H1 (cell line): ENCODE measurements at regions not wholly inside any gene's neighbourhood (a gene's known extent, or its start where the extent isn't known, plus 50 kb on each side); places are given as distances from the start of the nearest gene placed in this dataset.
A peak's percentile ranks its signal among the peaks of the same experiment; 100 is the strongest.

Experiments
- CTCF ChIA-PET: fragments of 300-600 bp; sonication (Branson Sonifier 250); formaldehyde crosslinking; loops from one replicate; lab custom pipeline; 2021; ENCODE audit not compliant: partially characterized antibody; lab: Charles Lee
- POLR2A ChIA-PET: fragments of 300-600 bp; sonication (Branson Sonifier 250); formaldehyde crosslinking; loops from one replicate; lab custom pipeline; 2021; ENCODE audit warnings: inconsistent platforms; ENCODE audit not compliant: partially characterized antibody; lab: Charles Lee
- DNase-seq, 2 experiments: peaks; one replicate each; pipeline versions ENCODE4 v3.0.0 to v3.0.0-alpha.2; 2010 to 2022; ENCODE audit warnings: low spot score in 2 of 2, low read depth in 1 of 2, mixed read lengths in 1 of 2
- FAIRE-seq: peaks from 2 replicates; lab custom pipeline; 2011; peaks lifted over from hg19 to GRCh38; lab: Jason Lieb, UNC
- H2AFZ ChIP-seq: 2 replicates; pipeline ENCODE4 v1.8.1; 2012; ENCODE audit warnings: low read length, inconsistent platforms
- H2AK5ac ChIP-seq: 2 replicates; pipeline ENCODE4 v1.6.1; 2013; ENCODE audit warnings: low read depth, low read length
- H2BK120ac ChIP-seq: replicated peaks from 2 replicates; pipeline ENCODE3; 2013; ENCODE audit warnings: low read depth, low read length, inconsistent platforms
- H2BK12ac ChIP-seq: 2 replicates; pipeline ENCODE4 v1.6.1; 2013; ENCODE audit warnings: low read depth, low read length
- H2BK15ac ChIP-seq: 2 replicates; pipeline ENCODE4 v1.6.1; 2013; ENCODE audit warnings: low read length
- H2BK20ac ChIP-seq: 2 replicates; pipeline ENCODE4 v1.6.1; 2013; ENCODE audit warnings: low read length
- H2BK5ac ChIP-seq: 2 replicates; pipeline ENCODE4 v1.6.1; 2013; ENCODE audit warnings: low read depth, low read length
- H3K14ac ChIP-seq: 2 replicates; pipeline ENCODE4 v1.6.1; 2013; ENCODE audit warnings: inconsistent platforms; ENCODE audit not compliant: insufficient read length
- H3K18ac ChIP-seq: 2 replicates; pipeline ENCODE4 v1.6.1; 2013; ENCODE audit warnings: low read length; ENCODE audit errors: extremely low read depth
- H3K23ac ChIP-seq: 2 replicates; pipeline ENCODE4 v1.6.1; 2013; ENCODE audit warnings: inconsistent platforms; ENCODE audit not compliant: insufficient read length
- H3K23me2 ChIP-seq: 2 replicates; pipeline ENCODE4 v1.6.1; 2013; ENCODE audit warnings: low read depth, low read length
- H3K27ac ChIP-seq: 2 replicates; pipeline ENCODE4 v1.6.1; 2011; ENCODE audit warnings: low read depth, low read length, inconsistent platforms
- H3K27me3 ChIP-seq, 4 experiments: replicated peaks in 1 of 4; 1 replicate in 1 of 4; 2 replicates in 3 of 4; pipeline versions ENCODE4 v1.6.1 to v1.8.1; 2011 to 2013; ENCODE audit warnings: low read length in 3 of 4, mild to moderate bottlenecking in 3 of 4, inconsistent platforms in 2 of 4, mixed read lengths in 2 of 4, moderate library complexity in 1 of 4; ENCODE audit not compliant: control insufficient read depth in 3 of 4, insufficient read depth in 3 of 4; ENCODE audit errors: extremely low read depth in 1 of 4
- H3K36me3 ChIP-seq, 4 experiments: 2 replicates each; pipeline versions ENCODE4 v1.6.1 to v1.8.1; 2011 to 2013; ENCODE audit warnings: mild to moderate bottlenecking in 4 of 4, low read length in 3 of 4, moderate library complexity in 2 of 4, control low read depth in 1 of 4, inconsistent platforms in 1 of 4; ENCODE audit not compliant: insufficient read depth in 4 of 4, control insufficient read depth in 2 of 4
- H3K4ac ChIP-seq: replicated peaks from 2 replicates; pipeline ENCODE3; 2013; ENCODE audit warnings: low read length, low read depth, mixed read lengths, inconsistent platforms; ENCODE audit not compliant: insufficient read length
- H3K4me1 ChIP-seq, 4 experiments: replicated peaks in 1 of 4; 1 replicate in 1 of 4; 2 replicates in 3 of 4; pipeline versions ENCODE4 v1.6.1 to v1.8.1; 2011 to 2013; ENCODE audit warnings: low read length in 3 of 4, inconsistent platforms in 2 of 4, mixed read lengths in 1 of 4; ENCODE audit not compliant: insufficient read depth in 4 of 4, control insufficient read depth in 3 of 4
- H3K4me2 ChIP-seq, 2 experiments: 2 replicates each; pipeline versions ENCODE4 v1.6.1 to v1.8.1; 2011 to 2013; ENCODE audit warnings: low read depth in 2 of 2, low read length in 2 of 2, control low read depth in 1 of 2, inconsistent platforms in 1 of 2, mild to moderate bottlenecking in 1 of 2; ENCODE audit not compliant: insufficient read depth in 1 of 2
- H3K4me3 ChIP-seq, 4 experiments: fragments of 200-600, 300-600 bp in 1 of 4; sonication (generic), shearing (Covaris generic), sonication (Bioruptor Twin) in 1 of 4; 2 replicates each; pipeline versions ENCODE4 v1.5.1 to v1.8.1; 2011 to 2016; ENCODE audit warnings: low read length in 4 of 4, low read depth in 3 of 4, control low read depth in 2 of 4, inconsistent platforms in 2 of 4, mild to moderate bottlenecking in 2 of 4, mixed read lengths in 1 of 4, moderate library complexity in 1 of 4; ENCODE audit not compliant: insufficient read depth in 2 of 4; ENCODE audit errors: extremely low read depth in 1 of 4
- H3K56ac ChIP-seq: replicated peaks from 2 replicates; pipeline ENCODE3; 2013; ENCODE audit warnings: low read depth, mild to moderate bottlenecking, mixed read lengths, low read length, inconsistent platforms; ENCODE audit not compliant: insufficient read length
- H3K79me1 ChIP-seq: 2 replicates; pipeline ENCODE4 v1.6.1; 2013; ENCODE audit warnings: low read depth, low read length, control low read depth
- H3K79me2 ChIP-seq, 2 experiments: 2 replicates each; pipeline versions ENCODE4 v1.6.1 to v1.8.1; 2012 to 2013; ENCODE audit warnings: low read length in 2 of 2, mild to moderate bottlenecking in 2 of 2, inconsistent platforms in 1 of 2; ENCODE audit not compliant: insufficient read depth in 2 of 2, control insufficient read depth in 1 of 2
- H3K9ac ChIP-seq, 4 experiments: replicated peaks in 1 of 4; 1 replicate in 1 of 4; 2 replicates in 3 of 4; pipeline versions ENCODE4 v1.6.1 to v1.8.1; 2011 to 2013; ENCODE audit warnings: low read depth in 3 of 4, low read length in 3 of 4, control low read depth in 2 of 4, mild to moderate bottlenecking in 2 of 4, moderate library complexity in 2 of 4, inconsistent platforms in 1 of 4; ENCODE audit errors: extremely low read depth in 1 of 4
- H3K9me3 ChIP-seq, 2 experiments: 2 replicates each; pipeline versions ENCODE4 v1.6.1 to v1.8.1; 2012 to 2013; ENCODE audit warnings: mild to moderate bottlenecking in 2 of 2, moderate library complexity in 2 of 2, control low read depth in 1 of 2, inconsistent platforms in 1 of 2, low read depth in 1 of 2, low read length in 1 of 2, mixed read lengths in 1 of 2; ENCODE audit not compliant: insufficient read depth in 2 of 2
- H4K20me1 ChIP-seq, 2 experiments: replicated peaks in 1 of 2; 2 replicates each; pipeline versions ENCODE3 to v1.8.1; 2011 to 2013; ENCODE audit warnings: inconsistent platforms in 2 of 2, low read length in 2 of 2, mild to moderate bottlenecking in 1 of 2; ENCODE audit not compliant: insufficient read depth in 2 of 2, control insufficient read depth in 1 of 2
- H4K5ac ChIP-seq: 2 replicates; pipeline ENCODE4 v1.6.1; 2013; ENCODE audit warnings: low read length, low read depth, mixed read lengths, inconsistent platforms; ENCODE audit not compliant: insufficient read length
- H4K8ac ChIP-seq: 2 replicates; pipeline ENCODE4 v1.8.0; 2013; ENCODE audit warnings: mild to moderate bottlenecking, moderate library complexity, low read length, inconsistent platforms; ENCODE audit not compliant: insufficient read depth; ENCODE audit errors: extremely low read depth
- H4K91ac ChIP-seq: replicated peaks from 2 replicates; pipeline ENCODE3; 2013; ENCODE audit warnings: low read length, mixed read lengths, inconsistent platforms; ENCODE audit not compliant: insufficient read length
- BACH1 ChIP-seq: IDR thresholded peaks from 2 replicates; pipeline ENCODE4 v1.6.1; 2012; ENCODE audit warnings: low read length, improper control_type of control experiment
- BRCA1 ChIP-seq: IDR thresholded peaks from 2 replicates; pipeline ENCODE4 v1.6.1; 2012; ENCODE audit warnings: low read depth, low read length, improper control_type of control experiment
- CBX8 ChIP-seq: fragments of 300-800, 300-1000 bp; sonication (generic); IDR thresholded peaks from 2 replicates; pipeline ENCODE4 v1.7.1; 2016; ENCODE audit warnings: low read depth, low read length, borderline replicate concordance
- EP300 ChIP-seq, 2 experiments: IDR thresholded peaks; 1 replicate in 1 of 2; 2 replicates in 1 of 2; pipeline ENCODE4 v1.6.1; 2011 to 2012; ENCODE audit warnings: low read depth in 2 of 2, low read length in 2 of 2, mild to moderate bottlenecking in 2 of 2, borderline replicate concordance in 1 of 2, inconsistent platforms in 1 of 2, moderate library complexity in 1 of 2
- FOSL1 ChIP-seq: IDR thresholded peaks from 2 replicates; pipeline ENCODE4 v1.6.1; 2011; ENCODE audit warnings: mild to moderate bottlenecking, low read depth, low read length, moderate library complexity; ENCODE audit not compliant: insufficient read depth
- JUND ChIP-seq: IDR thresholded peaks from 2 replicates; pipeline ENCODE4 v1.6.1; 2011; ENCODE audit warnings: mild to moderate bottlenecking, improper control_type of control experiment, low read length
- MAFK ChIP-seq: IDR thresholded peaks from 2 replicates; pipeline ENCODE4 v1.6.1; 2012; ENCODE audit warnings: low read depth, mild to moderate bottlenecking, improper control_type of control experiment, low read length
- NRF1 ChIP-seq: IDR thresholded peaks from 2 replicates; pipeline ENCODE4 v1.6.1; 2011; ENCODE audit warnings: mild to moderate bottlenecking, low read depth, low read length, improper control_type of control experiment
- PHF8 ChIP-seq: fragments of 200-600 bp; sonication (generic); conservative IDR thresholded peaks from 2 replicates; pipeline ENCODE4 v1.7.1; 2012; ENCODE audit warnings: low read depth, mild to moderate bottlenecking, inconsistent platforms, low read length, moderate library complexity
- TAF7 ChIP-seq: optimal IDR thresholded peaks from 2 replicates; pipeline ENCODE3; 2011; ENCODE audit warnings: low read depth, mild to moderate bottlenecking, inconsistent platforms, low read length, moderate library complexity, borderline replicate concordance
- TCF12 ChIP-seq: IDR thresholded peaks from 2 replicates; pipeline ENCODE4 v1.6.1; 2011; ENCODE audit warnings: low read depth, mild to moderate bottlenecking, low read length
- YY1 ChIP-seq: IDR thresholded peaks from 2 replicates; pipeline ENCODE4 v1.6.1; 2011; ENCODE audit warnings: low read depth, mild to moderate bottlenecking, low read length
- WGBS, 2 experiments: shearing (Covaris generic) in 1 of 2; methylation state at CpG; one replicate each; pipeline versions ENCODE4 v1.1.6 to v1.1.7; 2013 to 2015; ENCODE audit warnings: low lambda C conversion rate in 2 of 2, mixed read lengths in 2 of 2, inconsistent platforms in 1 of 2, low coverage in 1 of 2, missing lambda C conversion rate in 1 of 2; ENCODE audit not compliant: insufficient replicate concordance in 2 of 2, insufficient coverage in 1 of 2, insufficient read length in 1 of 2; ENCODE audit errors: extremely low coverage in 1 of 2, missing lambda C conversion rate in 1 of 2; 5-methylcytosine and 5-hydroxymethylcytosine counted together

- H3K4me3 ChIP-seq, result no peak overlapping the region
- H2BK12ac ChIP-seq, result no peak overlapping the region
- H3K4me1 ChIP-seq, result peaks cover 0 to 10% (median 5%) of the 10 kb centered on the region in 4 experiments; a peak in 6 of 7 replicates
- no peaks in the 10 kb centered on the region for H3K79me1 ChIP-seq
- POLR2A ChIA-PET, result interaction anchor here (0.7 kb wide), 1 partner anchor 8 kb away, joined by 3 read pairs; no protein-coding TSS in a partner anchor
- peak overlapping the region; percentile 50 to 51; a peak in 2 of 4 replicates for H3K4me2 ChIP-seq
- H3K27me3 ChIP-seq, result no peaks in the 10 kb centered on the region
- peak overlapping the region; percentile 98; the same call in 1 of the 2 replicates for H2AFZ ChIP-seq
- DNase-seq, result no peak
- peak overlapping the region; percentile 48; the same call in 1 of the 2 replicates for H3K18ac ChIP-seq
- CTCF ChIA-PET, result interaction anchor here (0.9 to 1.8 kb wide), 9 partner anchors 9 to 121 kb away, joined by 3 to 7 read pairs (median 3); no protein-coding TSS in a partner anchor
- H3K4ac ChIP-seq, result no peak overlapping the region
- no peak overlapping the region for H2BK20ac ChIP-seq
- H3K79me2 ChIP-seq, result no peaks in the 10 kb centered on the region
- H3K56ac ChIP-seq, result no peak overlapping the region
- H4K91ac ChIP-seq, result peak overlapping the region; percentile 22
- H3K14ac ChIP-seq, result no peak overlapping the region
- H3K23ac ChIP-seq, result no peak overlapping the region
- H3K9ac ChIP-seq, result no peak overlapping the region
- FAIRE-seq, result no peak
- no peaks in the 10 kb centered on the region for H4K20me1 ChIP-seq
- 78% methylated on average over 10 of the region's 10 CpGs; no CpG with 5 or more reads in 1 of the 2 experiments for WGBS, 2 experiments
- no peak overlapping the region for H4K8ac ChIP-seq
- H4K5ac ChIP-seq, result no peak overlapping the region
- 0 out of 4 replicates have a peak, but pooled peaks cover 0 to 4% of the 10 kb centered on the region in 2 experiments for H3K9me3 ChIP-seq
- H2BK5ac ChIP-seq, result peak overlapping the region; percentile 78; the same call in 1 of the 2 replicates
- no peak overlapping the region for H3K27ac ChIP-seq
- no peaks in the 10 kb centered on the region for H3K23me2 ChIP-seq
- no peaks in the 10 kb centered on the region for H3K36me3 ChIP-seq
- H2BK15ac ChIP-seq, result no peak overlapping the region
- no peak overlapping the region for H2BK120ac ChIP-seq
- H2AK5ac ChIP-seq, result no peak overlapping the region
- no peak for TF ChIP-seq CBX8
- TF ChIP-seq TAF7, result no peak
- TF ChIP-seq BRCA1, result no peak
- TF ChIP-seq TCF12, result no peak
- TF ChIP-seq NRF1, result no peak
- TF ChIP-seq JUND, result no peak
- TF ChIP-seq BACH1, result no peak
- no peak for TF ChIP-seq EP300 (IDR thresholded peaks at IDR 0.05; ENCODE audit: borderline replicate concordance in 1 of 2, low read depth in 2 of 2, low read length in 2 of 2)
- TF ChIP-seq FOSL1, result no peak
- no peak for TF ChIP-seq PHF8
- no peak for TF ChIP-seq YY1
- TF ChIP-seq MAFK, result no peak
These were observed 216.3 kb downstream of the PTPRU start for GRCh38 chr1:29452463-29453230.
